Kidney (tissue), 13 donors: ENCODE measurements at regions not wholly inside any gene's neighbourhood (a gene's known extent, or its start where the extent isn't known, plus 50 kb on each side); places are given as distances from the start of the nearest gene placed in this dataset.

Experiments
- DNase-seq, 5 donors: peaks; one replicate each; pipeline ENCODE4 v3.0.0-alpha.2; 2013 to 2020
- FAIRE-seq: peaks from 2 replicates; lab custom pipeline; 2012; peaks lifted over from hg19 to GRCh38; lab: Jason Lieb, UNC
- H3K27ac ChIP-seq, 2 donors: one replicate each; pipeline ENCODE4 v1.7.0; 2013; ENCODE audit warnings: low read depth in 2 of 2, low read length in 2 of 2, inconsistent platforms in 1 of 2
- H3K27me3 ChIP-seq: one replicate; pipeline ENCODE4 v1.7.1; 2013; ENCODE audit warnings: low read length, inconsistent platforms; ENCODE audit not compliant: control insufficient read depth, insufficient read depth
- H3K36me3 ChIP-seq, 3 donors: one replicate each; pipeline versions ENCODE4 v1.7.0 to v1.7.1; 2013; ENCODE audit warnings: low read length in 3 of 3, control low read depth in 1 of 3, inconsistent platforms in 1 of 3; ENCODE audit not compliant: insufficient read depth in 3 of 3, control insufficient read depth in 2 of 3
- H3K4me1 ChIP-seq, 3 donors: one replicate each; pipeline versions ENCODE4 v1.7.0 to v1.7.1; 2013; ENCODE audit warnings: low read length in 3 of 3, inconsistent platforms in 1 of 3, low read depth in 1 of 3; ENCODE audit not compliant: control insufficient read depth in 2 of 3, insufficient read depth in 2 of 3
- H3K4me3 ChIP-seq, 3 donors: one replicate each; pipeline versions ENCODE4 v1.7.0 to v1.8.1; 2013; ENCODE audit warnings: low read length in 3 of 3, control low read depth in 1 of 3, inconsistent platforms in 1 of 3
- H3K9ac ChIP-seq, 3 donors: one replicate each; pipeline versions ENCODE4 v1.7.0 to v1.7.1; 2013; ENCODE audit warnings: low read length in 3 of 3, control low read depth in 1 of 3, inconsistent platforms in 1 of 3
- H3K9me3 ChIP-seq, 3 donors: one replicate each; pipeline versions ENCODE4 v1.7.0 to v1.7.1; 2013; ENCODE audit warnings: low read length in 3 of 3, control low read depth in 1 of 3, inconsistent platforms in 1 of 3; ENCODE audit not compliant: control insufficient read depth in 2 of 3, insufficient read depth in 1 of 3
- intact Hi-C: fragments of 100-400 bp; cut with DNase I; formaldehyde crosslinking; loops from one replicate; pipeline ENCODE4 v1.11.1; 2022
- TF ChIP-seq, protein P1 (sequence below): IDR thresholded peaks from 3 replicates; pipeline ENCODE4 v1.5.1; 2012; ENCODE audit warnings: mild to moderate bottlenecking, moderate library complexity, borderline replicate concordance; ENCODE audit not compliant: insufficient read depth; ENCODE audit errors: extremely low read depth
- donor health status: control.
- donor health status: control.
- donor health status: control.
- donor health status: control.
- donor health status: control.
- donor health status: DM: yes; HTN: yes; CAD: no.
- donor health status: Normal renal cell carcinoma (clear cell type).

DNA sequence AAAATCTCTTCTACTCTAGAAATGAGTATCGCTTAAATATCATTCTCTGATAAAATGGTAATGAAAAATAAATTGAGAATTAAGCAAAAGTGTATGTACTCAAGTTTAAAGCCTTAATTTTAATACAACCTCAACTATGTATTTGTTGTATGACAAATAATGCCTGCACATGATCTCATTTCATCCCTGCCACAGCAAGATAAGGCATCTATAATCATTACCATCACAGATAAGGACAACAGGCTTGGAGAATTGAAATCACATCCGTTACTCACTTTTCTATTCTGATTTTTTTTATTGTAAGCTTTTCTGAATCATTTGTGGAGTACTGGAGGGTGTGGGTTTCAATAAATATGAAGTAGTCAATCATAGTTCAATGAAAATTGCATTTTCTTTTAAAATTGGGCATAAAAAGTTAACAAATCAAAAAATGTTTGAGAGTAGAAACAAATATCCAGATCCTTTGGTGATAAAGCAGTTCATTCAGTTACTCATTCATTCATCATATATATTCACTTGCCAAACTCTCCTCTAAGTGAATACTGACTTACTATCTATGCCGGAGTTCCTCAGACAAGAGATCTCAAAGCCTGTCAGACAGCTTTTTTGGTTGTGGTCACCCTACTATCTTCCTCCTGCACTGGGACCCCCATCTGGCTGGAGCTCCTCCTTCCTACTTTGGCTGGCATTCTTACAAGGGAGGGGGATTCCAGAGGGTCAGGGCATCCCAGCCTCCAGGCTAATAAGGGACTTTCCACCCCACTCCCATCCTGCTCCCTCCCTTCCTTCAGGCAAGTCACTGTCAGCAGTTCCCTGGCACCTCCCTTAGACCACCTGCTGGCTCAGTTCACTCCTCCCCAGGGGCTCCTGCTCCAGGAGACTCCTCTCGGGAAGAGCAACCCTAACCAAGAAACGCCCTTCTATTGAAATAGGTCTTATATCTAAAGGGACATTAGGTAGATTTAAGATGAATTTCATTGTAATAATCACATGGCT lies 118.6 kb downstream of the OGFRL1 start:
- DNase-seq: peak in 3 of 5 donors; percentile 39 to 61 (median 58)
- Histone ChIP-seq H3K9ac (peak overlapping the region in 1 of 3 donors; percentile 59), H3K4me1 (peaks cover 14 to 54% (median 25%) of the 10 kb centered on the region in 3 donors), H3K27ac (peak overlapping the region; percentile 67 to 88), H3K36me3 (peaks cover 0 to 26% (median 3%) of the 10 kb centered on the region in 3 donors), H3K4me3 (peak overlapping the region in 2 of 3 donors; percentile 32 to 40), H3K9me3 (no peaks in the 10 kb centered on the region), H3K27me3 (no peaks in the 10 kb centered on the region)
- intact Hi-C loops: no loop called here
- FAIRE-seq: peak; percentile 15
- TF ChIP-seq, protein P1, sequence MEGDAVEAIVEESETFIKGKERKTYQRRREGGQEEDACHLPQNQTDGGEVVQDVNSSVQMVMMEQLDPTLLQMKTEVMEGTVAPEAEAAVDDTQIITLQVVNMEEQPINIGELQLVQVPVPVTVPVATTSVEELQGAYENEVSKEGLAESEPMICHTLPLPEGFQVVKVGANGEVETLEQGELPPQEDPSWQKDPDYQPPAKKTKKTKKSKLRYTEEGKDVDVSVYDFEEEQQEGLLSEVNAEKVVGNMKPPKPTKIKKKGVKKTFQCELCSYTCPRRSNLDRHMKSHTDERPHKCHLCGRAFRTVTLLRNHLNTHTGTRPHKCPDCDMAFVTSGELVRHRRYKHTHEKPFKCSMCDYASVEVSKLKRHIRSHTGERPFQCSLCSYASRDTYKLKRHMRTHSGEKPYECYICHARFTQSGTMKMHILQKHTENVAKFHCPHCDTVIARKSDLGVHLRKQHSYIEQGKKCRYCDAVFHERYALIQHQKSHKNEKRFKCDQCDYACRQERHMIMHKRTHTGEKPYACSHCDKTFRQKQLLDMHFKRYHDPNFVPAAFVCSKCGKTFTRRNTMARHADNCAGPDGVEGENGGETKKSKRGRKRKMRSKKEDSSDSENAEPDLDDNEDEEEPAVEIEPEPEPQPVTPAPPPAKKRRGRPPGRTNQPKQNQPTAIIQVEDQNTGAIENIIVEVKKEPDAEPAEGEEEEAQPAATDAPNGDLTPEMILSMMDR: no peak

GRCh38 chr6:71408787-71409723 lies 120.4 kb downstream of the OGFRL1 start:
- peaks cover 18 to 54% (median 27%) of the 10 kb centered on the region in 3 donors for H3K4me1 ChIP-seq
- DNase-seq: no peak
- no peaks in the 10 kb centered on the region for H3K9me3 ChIP-seq
- intact Hi-C loops: no loop called here
- peak; percentile 58 for FAIRE-seq
- no peaks in the 10 kb centered on the region for H3K27me3 ChIP-seq
- peak overlapping the region in 2 of 3 donors; percentile 55 to 60 for H3K4me3 ChIP-seq
- peak overlapping the region; percentile 63 to 89 for H3K27ac ChIP-seq
- TF ChIP-seq, protein P1: no peak
- H3K36me3 ChIP-seq: peaks cover 0 to 24% (median 5%) of the 10 kb centered on the region in 3 donors
- H3K9ac ChIP-seq: peak overlapping the region in 2 of 3 donors; percentile 29 to 50

GRCh38 chr6:71410164-71410566 lies 121.6 kb downstream of the OGFRL1 start:
- FAIRE-seq (no peak), DNase-seq (no peak)
- no peaks in the 10 kb centered on the region for H3K9me3 ChIP-seq
- peak overlapping the region in 1 of 3 donors; percentile 60 for H3K4me3 ChIP-seq
- peaks cover 0 to 28% (median 7%) of the 10 kb centered on the region in 3 donors for H3K36me3 ChIP-seq
- TF ChIP-seq, protein P1: no peak
- peak overlapping the region in 1 of 3 donors; percentile 82 for H3K9ac ChIP-seq
- peak overlapping the region; percentile 63 to 89 for H3K27ac ChIP-seq
- peaks cover 18 to 45% (median 26%) of the 10 kb centered on the region in 3 donors for H3K4me1 ChIP-seq
- intact Hi-C loops: no loop called here
- no peaks in the 10 kb centered on the region for H3K27me3 ChIP-seq
